IMR-90 (cell line): ENCODE measurements at regions not wholly inside any gene's neighbourhood (a gene's known extent, or its start where the extent isn't known, plus 50 kb on each side); places are given as distances from the start of the nearest gene placed in this dataset.

Source experiments
- ATAC-seq: fragments of 200-7000 bp; cut with Tn5 transposase; 2 replicates; pipeline ENCODE4 v1.9.1; 2020; ENCODE audit warnings: low read depth, mild to moderate bottlenecking, moderate library complexity
- BruUV-seq: library from RNA; stranded (reverse); fragments of 400-500 nt; replicated peaks from 2 replicates; lab custom pipeline; 2021; lab: Mats Ljungman, UMichigan
- CTCF ChIA-PET: fragments of 300-600 bp; formaldehyde crosslinking; extraction: SDS; loops from one replicate; lab custom pipeline; 2021; ENCODE audit warnings: antibody characterized with exemption; lab: Yijun Ruan, JAX
- POLR2A ChIA-PET: fragments of 300-600 bp; sonication (Branson Sonifier 250); formaldehyde crosslinking; loops from one replicate; lab custom pipeline; 2022; ENCODE audit warnings: antibody characterized with exemption; ENCODE audit not compliant: unreplicated experiment; lab: Charles Lee
- DNase-seq: peaks from one replicate; pipeline ENCODE4 v3.0.0; 2013
- H2AFZ ChIP-seq: replicated peaks from 2 replicates; pipeline ENCODE3; 2013; ENCODE audit warnings: low read length, mild to moderate bottlenecking; ENCODE audit not compliant: poor library complexity
- H2AK5ac ChIP-seq: 2 replicates; pipeline ENCODE4 v1.6.1; 2013; ENCODE audit warnings: low read depth, low read length, inconsistent platforms
- H2AK9ac ChIP-seq: replicated peaks from 2 replicates; pipeline ENCODE3; 2013; ENCODE audit warnings: mild to moderate bottlenecking, low read depth, low read length, moderate library complexity; ENCODE audit not compliant: poor library complexity
- H2BK120ac ChIP-seq: 2 replicates; pipeline ENCODE4 v1.6.1; 2013; ENCODE audit warnings: low read depth, low read length, inconsistent platforms
- H2BK15ac ChIP-seq: 3 replicates; pipeline ENCODE4 v1.6.1; 2013; ENCODE audit warnings: low read depth, low read length, inconsistent platforms
- H2BK20ac ChIP-seq: 2 replicates; pipeline ENCODE4 v1.6.1; 2013; ENCODE audit warnings: low read depth, mild to moderate bottlenecking, inconsistent platforms, low read length, moderate library complexity
- H2BK5ac ChIP-seq: 2 replicates; pipeline ENCODE4 v1.6.1; 2013; ENCODE audit warnings: mild to moderate bottlenecking, low read depth, low read length, inconsistent platforms; ENCODE audit not compliant: poor library complexity, severe bottlenecking
- H3K14ac ChIP-seq: replicated peaks from 2 replicates; pipeline ENCODE4 v1.6.1; 2013; ENCODE audit warnings: low read depth, low read length, inconsistent platforms
- H3K18ac ChIP-seq: 2 replicates; pipeline ENCODE4 v1.6.1; 2013; ENCODE audit warnings: low read depth, low read length, control low read depth
- H3K23ac ChIP-seq: 2 replicates; pipeline ENCODE4 v1.6.1; 2013; ENCODE audit warnings: low read depth, low read length, inconsistent platforms
- H3K27ac ChIP-seq: 2 replicates; pipeline ENCODE4 v1.5.1; 2013; ENCODE audit warnings: mild to moderate bottlenecking, control low read depth, low read length; ENCODE audit not compliant: insufficient read depth
- H3K27me3 ChIP-seq: 2 replicates; pipeline ENCODE4 v1.6.1; 2013; ENCODE audit warnings: low read length; ENCODE audit not compliant: control insufficient read depth, insufficient read depth
- H3K36me3 ChIP-seq: 2 replicates; pipeline ENCODE4 v1.6.1; 2013; ENCODE audit warnings: low read length, mixed read lengths; ENCODE audit not compliant: control insufficient read depth, insufficient read depth
- H3K4ac ChIP-seq: 2 replicates; pipeline ENCODE4 v1.6.1; 2013; ENCODE audit warnings: low read depth, low read length, inconsistent platforms
- H3K4me1 ChIP-seq: 2 replicates; pipeline ENCODE4 v1.6.1; 2013; ENCODE audit warnings: low read length, mixed read lengths; ENCODE audit not compliant: control insufficient read depth, insufficient read depth
- H3K4me2 ChIP-seq: 2 replicates; pipeline ENCODE4 v1.6.1; 2013; ENCODE audit warnings: low read depth, mild to moderate bottlenecking, control low read depth, low read length, moderate library complexity
- H3K4me3 ChIP-seq: 2 replicates; pipeline ENCODE4 v1.5.1; 2013; ENCODE audit warnings: low read depth, mild to moderate bottlenecking, control low read depth, low read length, moderate library complexity; ENCODE audit not compliant: insufficient read depth
- H3K56ac ChIP-seq: 2 replicates; pipeline ENCODE4 v1.6.1; 2013; ENCODE audit warnings: low read length, inconsistent platforms; ENCODE audit not compliant: insufficient read depth; ENCODE audit errors: extremely low read depth
- H3K79me1 ChIP-seq, 2 experiments: 2 replicates each; pipeline ENCODE4 v1.6.1; 2013; ENCODE audit warnings: low read length in 2 of 2, inconsistent platforms in 1 of 2, low read depth in 1 of 2
- H3K9ac ChIP-seq: 2 replicates; pipeline ENCODE4 v1.6.1; 2013; ENCODE audit warnings: low read depth, low read length, control low read depth
- H3K9me1 ChIP-seq: 2 replicates; pipeline ENCODE4 v1.6.1; 2013; ENCODE audit warnings: low read length, inconsistent platforms; ENCODE audit not compliant: insufficient read depth
- H3K9me3 ChIP-seq: 2 replicates; pipeline ENCODE4 v1.6.1; 2013; ENCODE audit warnings: low read length; ENCODE audit not compliant: control insufficient read depth, insufficient read depth
- H4K20me1 ChIP-seq: 2 replicates; pipeline ENCODE4 v1.6.1; 2013; ENCODE audit warnings: low read length, inconsistent platforms; ENCODE audit not compliant: insufficient read depth
- H4K5ac ChIP-seq: 2 replicates; pipeline ENCODE4 v1.6.1; 2013; ENCODE audit warnings: mild to moderate bottlenecking, low read depth, low read length, control low read depth
- H4K8ac ChIP-seq, 2 experiments: 2 replicates each; pipeline ENCODE4 v1.6.1; 2013; ENCODE audit warnings: low read depth in 2 of 2, low read length in 2 of 2, control low read depth in 1 of 2, inconsistent platforms in 1 of 2
- H4K91ac ChIP-seq: 2 replicates; pipeline ENCODE4 v1.6.1; 2013; ENCODE audit warnings: low read depth, low read length, inconsistent platforms; ENCODE audit not compliant: insufficient read depth
- BHLHE40 ChIP-seq: fragments of 150-350 bp; IDR thresholded peaks from 2 replicates; pipeline ENCODE4 v1.6.1; 2016; ENCODE audit warnings: mild to moderate bottlenecking, low read depth, low read length
- CEBPB ChIP-seq: IDR thresholded peaks from 2 replicates; pipeline ENCODE4 v1.6.1; 2012; ENCODE audit warnings: low read depth, low read length, improper control_type of control experiment
- CHD1 ChIP-seq: IDR thresholded peaks from 2 replicates; pipeline ENCODE4 v1.6.1; 2012; ENCODE audit warnings: low read depth, low read length, improper control_type of control experiment
- CTCF ChIP-seq: conservative IDR thresholded peaks from 2 replicates; pipeline ENCODE4 v1.5.1; 2012; ENCODE audit warnings: mild to moderate bottlenecking, low read depth, low read length, improper control_type of control experiment
- ELK1 ChIP-seq: fragments of 150-350 bp; IDR thresholded peaks from 2 replicates; pipeline ENCODE4 v1.6.1; 2016; ENCODE audit warnings: low read depth, mild to moderate bottlenecking, low read length, moderate library complexity, borderline replicate concordance
- FOS ChIP-seq: fragments of 150-350 bp; IDR thresholded peaks from 2 replicates; pipeline ENCODE4 v1.6.1; 2016; ENCODE audit warnings: low read depth, low read length
- MAFK ChIP-seq: IDR thresholded peaks from 2 replicates; pipeline ENCODE4 v1.6.1; 2012; ENCODE audit warnings: low read depth, low read length, improper control_type of control experiment
- MAZ ChIP-seq: IDR thresholded peaks from 2 replicates; pipeline ENCODE4 v1.6.1; 2012; ENCODE audit warnings: low read depth, mild to moderate bottlenecking, low read length, improper control_type of control experiment, moderate library complexity, borderline replicate concordance
- MXI1 ChIP-seq: IDR thresholded peaks from 2 replicates; pipeline ENCODE4 v1.6.1; 2012; ENCODE audit warnings: low read depth, mild to moderate bottlenecking, low read length, moderate library complexity, borderline replicate concordance
- NFE2L2 ChIP-seq: fragments of 150-350 bp; IDR thresholded peaks from 2 replicates; pipeline ENCODE4 v1.6.1; 2016; ENCODE audit warnings: low read depth, mild to moderate bottlenecking, low read length
- POLR2A ChIP-seq: IDR thresholded peaks from 2 replicates; pipeline ENCODE4 v1.6.1; 2012; ENCODE audit warnings: mild to moderate bottlenecking, low read depth, low read length
- RAD21 ChIP-seq: IDR thresholded peaks from 2 replicates; pipeline ENCODE4 v1.6.1; 2012; ENCODE audit warnings: low read length, improper control_type of control experiment
- RCOR1 ChIP-seq: IDR thresholded peaks from 2 replicates; pipeline ENCODE4 v1.6.1; 2012; ENCODE audit warnings: mild to moderate bottlenecking, low read length, improper control_type of control experiment; ENCODE audit not compliant: insufficient replicate concordance
- RFX5 ChIP-seq: IDR thresholded peaks from 2 replicates; pipeline ENCODE4 v1.8.0; 2012; ENCODE audit warnings: low read depth, mild to moderate bottlenecking, low read length, moderate library complexity
- SMC3 ChIP-seq: fragments of 150-350 bp; IDR thresholded peaks from 2 replicates; pipeline ENCODE4 v1.6.1; 2016; ENCODE audit warnings: low read depth, mild to moderate bottlenecking, antibody characterized with exemption, low read length, moderate library complexity
- USF2 ChIP-seq: fragments of 150-350 bp; IDR thresholded peaks from 2 replicates; pipeline ENCODE4 v1.6.1; 2017; ENCODE audit warnings: mild to moderate bottlenecking, antibody characterized with exemption, low read length, low read depth
- WGBS, 2 experiments: methylation state at CpG; one replicate each; pipeline versions ENCODE4 v1.1.5 to v1.1.7; 2013; ENCODE audit warnings: missing lambda C conversion rate in 2 of 2; ENCODE audit not compliant: insufficient read length in 1 of 2; ENCODE audit errors: extremely low coverage in 2 of 2; 5-methylcytosine and 5-hydroxymethylcytosine counted together
- dilution Hi-C: fragments of 300-500 bp; cut with HindIII; formaldehyde crosslinking; loops from one replicate; pipeline ENCODE4 v1.14.3; 2018; ENCODE audit warnings: low sequenced_read_pairs; ENCODE audit not compliant: unreplicated experiment
- in situ Hi-C: fragments of 300-500 bp; cut with MboI; formaldehyde crosslinking; loops from 3 replicates; pipeline ENCODE4 v1.14.3; 2019; ENCODE audit warnings: low sequenced_read_pairs, inconsistent platforms, mixed read lengths
- intact Hi-C: fragments of 100-400 bp; cut with micrococcal nuclease; formaldehyde crosslinking; loops from 2 replicates; pipeline ENCODE4 v1.10.0; 2022

- no peaks in the 10 kb centered on the region for H3K9me3 ChIP-seq
- H3K23ac ChIP-seq = no peak overlapping the region
- no peaks in the 10 kb centered on the region for H4K20me1 ChIP-seq
- POLR2A ChIA-PET = no interaction called here
- no peak overlapping the region for H3K4me2 ChIP-seq
- intact Hi-C loops (no loop called here), dilution Hi-C loops (no loop called here), in situ Hi-C loops (no loop called here)
- no peak overlapping the region for H4K91ac ChIP-seq
- H4K5ac ChIP-seq = no peak overlapping the region
- H3K79me1 ChIP-seq = no peaks in the 10 kb centered on the region
- no peaks in the 10 kb centered on the region for H3K4me1 ChIP-seq
- H3K9me1 ChIP-seq = no peaks in the 10 kb centered on the region
- H3K18ac ChIP-seq = no peak overlapping the region
- CTCF ChIA-PET = interaction anchor here (0.7 kb wide), 1 partner anchor 601 kb away, joined by 3 read pairs; no protein-coding TSS in a partner anchor
- no peak for ATAC-seq
- H3K27me3 ChIP-seq = peaks cover 6% of the 10 kb centered on the region
- no peak overlapping the region for H2BK5ac ChIP-seq
- no peak overlapping the region for H3K4me3 ChIP-seq
- no peak overlapping the region for H4K8ac ChIP-seq
- no peak overlapping the region for H3K9ac ChIP-seq
- H3K14ac ChIP-seq = no peak overlapping the region
- WGBS, 2 experiments = no CpG with 5 or more reads among the region's 4 CpGs
- no TSS peak for BruUV-seq
- DNase-seq = no peak
- no peak overlapping the region for H2AK9ac ChIP-seq
- no peaks in the 10 kb centered on the region for H3K36me3 ChIP-seq
- H2BK15ac ChIP-seq = no peak overlapping the region
- TF ChIP-seq USF2 (no peak), CTCF (no peak), RAD21 (no peak), MAZ (no peak), BHLHE40 (no peak), CEBPB (no peak), ELK1 (no peak), NFE2L2 (no peak), RFX5 (no peak), RCOR1 (no peak), MXI1 (no peak), POLR2A (no peak), FOS (no peak), SMC3 (no peak), MAFK (no peak), CHD1 (no peak)
- no peak overlapping the region for H3K4ac ChIP-seq
- no peak overlapping the region for H2AFZ ChIP-seq
- no peak overlapping the region for H2AK5ac ChIP-seq
- no peak overlapping the region for H3K56ac ChIP-seq
- no peak overlapping the region for H3K27ac ChIP-seq
- no peak overlapping the region for H2BK120ac ChIP-seq
- H2BK20ac ChIP-seq = no peak overlapping the region
Observed at GRCh38 chr10:6707352-6707751, 127.3 kb upstream of the PRKCQ start.
